Erythroblast (primary cell): ENCODE measurements at regions not wholly inside any gene's neighbourhood (a gene's known extent, or its start where the extent isn't known, plus 50 kb on each side); places are given as distances from the start of the nearest gene placed in this dataset.

Source experiments
- GATA1 ChIP-seq: IDR thresholded peaks from 2 replicates; pipeline ENCODE4 v1.6.1; 2011; ENCODE audit warnings: low read depth, mild to moderate bottlenecking, control low read depth, low read length, moderate library complexity
- POLR2A ChIP-seq: IDR thresholded peaks from 2 replicates; pipeline ENCODE4 v1.6.1; 2011; ENCODE audit warnings: mild to moderate bottlenecking, low read length

- TF ChIP-seq POLR2A (no peak), GATA1 (no peak)
Observed at GRCh38 chr5:51902512-51902911, 519.3 kb downstream of the ISL1 start.
